ENCODE measurements at regions not wholly inside any gene's neighbourhood (a gene's known extent, or its start where the extent isn't known, plus 50 kb on each side); places are given as distances from the start of the nearest gene placed in this dataset.

DNA sequence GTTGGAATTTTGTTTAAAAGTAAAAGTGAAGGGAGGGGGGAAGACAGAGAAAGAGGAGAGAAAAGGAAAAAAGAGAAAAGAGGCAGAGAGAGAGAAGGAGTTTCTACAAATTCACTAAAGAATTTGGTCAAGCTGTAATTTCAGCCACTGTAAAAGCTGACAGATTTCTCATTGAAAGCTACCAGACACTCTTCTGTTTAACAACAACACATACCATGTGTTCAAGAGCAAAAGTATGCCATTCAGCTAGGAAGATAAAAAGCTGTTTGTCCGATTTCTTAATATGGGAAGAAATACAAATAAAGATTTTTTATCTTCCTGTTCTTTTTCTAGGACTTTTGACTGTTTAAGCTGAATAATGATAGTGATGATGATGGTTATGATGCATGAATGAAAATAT is 204.8 kb upstream of the RSPO3 start:
- Histone ChIP-seq H3K9ac (ENCODE audit: control insufficient read depth, insufficient read depth, low read length) (no peak overlapping the region), H3K27me3 (replicated peaks in 1 of 2; ENCODE audit: control insufficient read depth in 2 of 2, insufficient read depth in 2 of 2, low read length in 1 of 2) (no peaks in the 10 kb centered on the region), H3K4me1 (ENCODE audit: control insufficient read depth, insufficient read depth, low read length) (no peaks in the 10 kb centered on the region), H3K9me3 (replicated peaks; ENCODE audit: control insufficient read depth, insufficient read depth, low read length) (no peaks in the 10 kb centered on the region), H3K27ac (ENCODE audit: control insufficient read depth, insufficient read depth) (no peak overlapping the region), H3K4me3 (no peak overlapping the region), H3K4me2 (ENCODE audit: control insufficient read depth, insufficient read depth) (no peak overlapping the region), H3K36me3 (ENCODE audit: control insufficient read depth in 2 of 2, insufficient read depth in 2 of 2, low read length in 1 of 2) (no peaks in the 10 kb centered on the region), H3K79me2 (ENCODE audit: control insufficient read depth, insufficient read depth, low read length) (no peaks in the 10 kb centered on the region), H4K20me1 (ENCODE audit: control insufficient read depth, insufficient read depth) (no peaks in the 10 kb centered on the region), H2AFZ (ENCODE audit: control insufficient read depth, low read depth, low read length) (no peak overlapping the region)
- 0% methylated on average over 1 of the region's 1 CpG for WGBS (ENCODE audit: insufficient coverage, insufficient replicate concordance, low lambda C conversion rate, missing lambda C conversion rate)
- no peak for ATAC-seq
- DNase-seq (ENCODE audit: low read depth, low spot score) = no peak
- no TSS peak for BruUV-seq (replicated peaks)
- in situ Hi-C loops (cut with MboI) = no loop called here
- ChIA-PET CTCF (no interaction called here), POLR2A (no interaction called here), SMC1A (ENCODE audit: uncharacterized antibody, unreplicated experiment) (interaction anchor here (1.0 to 1.1 kb wide), 2 partner anchors 20 to 86 kb away, joined by 3 read pairs; no protein-coding TSS in a partner anchor), RAD21 (ENCODE audit: unreplicated experiment) (no interaction called here)
- TF ChIP-seq SRF (IDR thresholded peaks at IDR 0.05; ENCODE audit: low read depth in 2 of 2, low read length in 2 of 2) = no peak
- no peak for TF ChIP-seq TAF1 (IDR thresholded peaks at IDR 0.05; ENCODE audit: borderline replicate concordance, low read depth, low read length)
- TF ChIP-seq, protein P1, sequence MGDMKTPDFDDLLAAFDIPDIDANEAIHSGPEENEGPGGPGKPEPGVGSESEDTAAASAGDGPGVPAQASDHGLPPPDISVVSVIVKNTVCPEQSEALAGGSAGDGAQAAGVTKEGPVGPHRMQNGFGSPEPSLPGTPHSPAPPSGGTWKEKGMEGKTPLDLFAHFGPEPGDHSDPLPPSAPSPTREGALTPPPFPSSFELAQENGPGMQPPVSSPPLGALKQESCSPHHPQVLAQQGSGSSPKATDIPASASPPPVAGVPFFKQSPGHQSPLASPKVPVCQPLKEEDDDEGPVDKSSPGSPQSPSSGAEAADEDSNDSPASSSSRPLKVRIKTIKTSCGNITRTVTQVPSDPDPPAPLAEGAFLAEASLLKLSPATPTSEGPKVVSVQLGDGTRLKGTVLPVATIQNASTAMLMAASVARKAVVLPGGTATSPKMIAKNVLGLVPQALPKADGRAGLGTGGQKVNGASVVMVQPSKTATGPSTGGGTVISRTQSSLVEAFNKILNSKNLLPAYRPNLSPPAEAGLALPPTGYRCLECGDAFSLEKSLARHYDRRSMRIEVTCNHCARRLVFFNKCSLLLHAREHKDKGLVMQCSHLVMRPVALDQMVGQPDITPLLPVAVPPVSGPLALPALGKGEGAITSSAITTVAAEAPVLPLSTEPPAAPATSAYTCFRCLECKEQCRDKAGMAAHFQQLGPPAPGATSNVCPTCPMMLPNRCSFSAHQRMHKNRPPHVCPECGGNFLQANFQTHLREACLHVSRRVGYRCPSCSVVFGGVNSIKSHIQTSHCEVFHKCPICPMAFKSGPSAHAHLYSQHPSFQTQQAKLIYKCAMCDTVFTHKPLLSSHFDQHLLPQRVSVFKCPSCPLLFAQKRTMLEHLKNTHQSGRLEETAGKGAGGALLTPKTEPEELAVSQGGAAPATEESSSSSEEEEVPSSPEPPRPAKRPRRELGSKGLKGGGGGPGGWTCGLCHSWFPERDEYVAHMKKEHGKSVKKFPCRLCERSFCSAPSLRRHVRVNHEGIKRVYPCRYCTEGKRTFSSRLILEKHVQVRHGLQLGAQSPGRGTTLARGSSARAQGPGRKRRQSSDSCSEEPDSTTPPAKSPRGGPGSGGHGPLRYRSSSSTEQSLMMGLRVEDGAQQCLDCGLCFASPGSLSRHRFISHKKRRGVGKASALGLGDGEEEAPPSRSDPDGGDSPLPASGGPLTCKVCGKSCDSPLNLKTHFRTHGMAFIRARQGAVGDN (IDR thresholded peaks at IDR 0.05) = no peak
- intact Hi-C loops (cut with micrococcal nuclease; ENCODE audit: unreplicated experiment) = no loop called here
- FAIRE-seq = no peak

DNA sequence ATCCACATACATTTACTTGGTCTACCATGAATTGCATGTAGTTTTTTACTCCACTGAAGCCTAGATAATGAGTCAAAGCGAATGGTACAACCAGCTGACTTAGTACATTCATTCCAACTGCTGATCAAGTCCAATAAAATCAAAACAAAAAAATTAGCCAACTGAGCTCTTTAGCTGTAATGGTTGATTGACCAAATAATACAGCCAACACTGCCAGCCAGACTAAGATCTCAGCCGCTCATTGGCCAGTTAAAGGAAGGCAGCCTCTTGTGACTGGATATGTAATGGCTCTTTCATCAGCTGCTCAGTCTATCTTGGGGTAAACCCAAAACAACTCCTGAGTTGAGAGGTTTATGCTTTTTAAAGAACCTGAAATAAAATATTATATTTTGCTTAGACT is 204.3 kb upstream of the RSPO3 start:
- ATAC-seq = no peak
- no peak overlapping the region for H3K27ac ChIP-seq (ENCODE audit: control insufficient read depth, insufficient read depth)
- no peak overlapping the region for H3K4me2 ChIP-seq (ENCODE audit: control insufficient read depth, insufficient read depth)
- no peaks in the 10 kb centered on the region for H3K9me3 ChIP-seq (replicated peaks; ENCODE audit: control insufficient read depth, insufficient read depth, low read length)
- intact Hi-C loops (cut with micrococcal nuclease; ENCODE audit: unreplicated experiment) (no loop called here), in situ Hi-C loops (cut with MboI) (no loop called here)
- no peak overlapping the region for H3K4me3 ChIP-seq
- no peak for DNase-seq (ENCODE audit: low read depth, low spot score)
- ChIA-PET CTCF (interaction anchor here (1.6 kb wide), 1 partner anchor 109 kb away, joined by 3 read pairs; no protein-coding TSS in a partner anchor), POLR2A (no interaction called here), RAD21 (ENCODE audit: unreplicated experiment) (no interaction called here), SMC1A (ENCODE audit: uncharacterized antibody, unreplicated experiment) (interaction anchor here (1.0 to 1.1 kb wide), 3 partner anchors 16 to 85 kb away, joined by 3 to 6 read pairs (median 3); no protein-coding TSS in a partner anchor)
- H3K9ac ChIP-seq (ENCODE audit: control insufficient read depth, insufficient read depth, low read length) = no peak overlapping the region
- no peaks in the 10 kb centered on the region for H3K36me3 ChIP-seq (ENCODE audit: control insufficient read depth in 2 of 2, insufficient read depth in 2 of 2, low read length in 1 of 2)
- BruUV-seq (replicated peaks) = no TSS peak
- H3K27me3 ChIP-seq (replicated peaks in 1 of 2; ENCODE audit: control insufficient read depth in 2 of 2, insufficient read depth in 2 of 2, low read length in 1 of 2) = no peaks in the 10 kb centered on the region
- WGBS (ENCODE audit: insufficient coverage, insufficient replicate concordance, low lambda C conversion rate, missing lambda C conversion rate) = 31% methylated on average over 2 of the region's 2 CpGs
- FAIRE-seq = no peak
- H3K4me1 ChIP-seq (ENCODE audit: control insufficient read depth, insufficient read depth, low read length) = no peaks in the 10 kb centered on the region
- H2AFZ ChIP-seq (ENCODE audit: control insufficient read depth, low read depth, low read length) = no peak overlapping the region
- H4K20me1 ChIP-seq (ENCODE audit: control insufficient read depth, insufficient read depth) = no peaks in the 10 kb centered on the region
- no peaks in the 10 kb centered on the region for H3K79me2 ChIP-seq (ENCODE audit: control insufficient read depth, insufficient read depth, low read length)
- TF ChIP-seq STAT1 (conservative IDR thresholded peaks at IDR 0.05) = no peak
- TF ChIP-seq, protein P2, sequence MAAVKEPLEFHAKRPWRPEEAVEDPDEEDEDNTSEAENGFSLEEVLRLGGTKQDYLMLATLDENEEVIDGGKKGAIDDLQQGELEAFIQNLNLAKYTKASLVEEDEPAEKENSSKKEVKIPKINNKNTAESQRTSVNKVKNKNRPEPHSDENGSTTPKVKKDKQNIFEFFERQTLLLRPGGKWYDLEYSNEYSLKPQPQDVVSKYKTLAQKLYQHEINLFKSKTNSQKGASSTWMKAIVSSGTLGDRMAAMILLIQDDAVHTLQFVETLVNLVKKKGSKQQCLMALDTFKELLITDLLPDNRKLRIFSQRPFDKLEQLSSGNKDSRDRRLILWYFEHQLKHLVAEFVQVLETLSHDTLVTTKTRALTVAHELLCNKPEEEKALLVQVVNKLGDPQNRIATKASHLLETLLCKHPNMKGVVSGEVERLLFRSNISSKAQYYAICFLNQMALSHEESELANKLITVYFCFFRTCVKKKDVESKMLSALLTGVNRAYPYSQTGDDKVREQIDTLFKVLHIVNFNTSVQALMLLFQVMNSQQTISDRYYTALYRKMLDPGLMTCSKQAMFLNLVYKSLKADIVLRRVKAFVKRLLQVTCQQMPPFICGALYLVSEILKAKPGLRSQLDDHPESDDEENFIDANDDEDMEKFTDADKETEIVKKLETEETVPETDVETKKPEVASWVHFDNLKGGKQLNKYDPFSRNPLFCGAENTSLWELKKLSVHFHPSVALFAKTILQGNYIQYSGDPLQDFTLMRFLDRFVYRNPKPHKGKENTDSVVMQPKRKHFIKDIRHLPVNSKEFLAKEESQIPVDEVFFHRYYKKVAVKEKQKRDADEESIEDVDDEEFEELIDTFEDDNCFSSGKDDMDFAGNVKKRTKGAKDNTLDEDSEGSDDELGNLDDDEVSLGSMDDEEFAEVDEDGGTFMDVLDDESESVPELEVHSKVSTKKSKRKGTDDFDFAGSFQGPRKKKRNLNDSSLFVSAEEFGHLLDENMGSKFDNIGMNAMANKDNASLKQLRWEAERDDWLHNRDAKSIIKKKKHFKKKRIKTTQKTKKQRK (IDR thresholded peaks at IDR 0.05; ENCODE audit: low read depth, low read length) = no peak
- TF ChIP-seq WRNIP1 (IDR thresholded peaks at IDR 0.05; ENCODE audit: borderline replicate concordance, low read depth, low read length) = no peak

Data from GM12878 (cell line).